Middle frontal gyrus (tissue), 1 donor: ENCODE measurements at regions not wholly inside any gene's neighbourhood (a gene's known extent, or its start where the extent isn't known, plus 50 kb on each side); places are given as distances from the start of the nearest gene placed in this dataset.

ENCODE experiments used
- DNase-seq: peaks from one replicate; pipeline ENCODE4 v3.0.0-alpha.2; 2015; ENCODE audit warnings: low spot score; ENCODE audit errors: extremely low spot score

DNA sequence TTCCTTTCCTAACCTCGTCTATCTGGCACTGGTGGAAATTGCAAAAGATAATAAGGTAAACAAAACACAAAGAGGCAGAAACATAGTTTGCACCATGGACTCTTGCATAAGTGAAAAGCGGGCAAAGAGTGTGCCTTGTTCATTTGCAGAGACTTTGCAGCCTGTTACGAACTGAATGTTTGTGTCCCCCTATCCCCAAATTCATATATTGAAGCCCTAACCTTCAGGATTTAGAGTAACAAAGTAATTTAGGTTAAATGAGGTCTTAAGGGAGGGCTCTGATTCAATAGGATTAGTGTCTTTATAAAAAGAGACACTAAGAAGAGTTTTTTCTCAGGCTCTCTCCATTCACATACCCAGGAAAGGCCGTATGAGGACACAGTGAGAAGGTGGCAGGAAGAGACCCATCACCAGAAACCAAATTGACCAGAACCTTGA, 52.1 kb upstream of the FAM169A start:
- no peak for DNase-seq

DNA sequence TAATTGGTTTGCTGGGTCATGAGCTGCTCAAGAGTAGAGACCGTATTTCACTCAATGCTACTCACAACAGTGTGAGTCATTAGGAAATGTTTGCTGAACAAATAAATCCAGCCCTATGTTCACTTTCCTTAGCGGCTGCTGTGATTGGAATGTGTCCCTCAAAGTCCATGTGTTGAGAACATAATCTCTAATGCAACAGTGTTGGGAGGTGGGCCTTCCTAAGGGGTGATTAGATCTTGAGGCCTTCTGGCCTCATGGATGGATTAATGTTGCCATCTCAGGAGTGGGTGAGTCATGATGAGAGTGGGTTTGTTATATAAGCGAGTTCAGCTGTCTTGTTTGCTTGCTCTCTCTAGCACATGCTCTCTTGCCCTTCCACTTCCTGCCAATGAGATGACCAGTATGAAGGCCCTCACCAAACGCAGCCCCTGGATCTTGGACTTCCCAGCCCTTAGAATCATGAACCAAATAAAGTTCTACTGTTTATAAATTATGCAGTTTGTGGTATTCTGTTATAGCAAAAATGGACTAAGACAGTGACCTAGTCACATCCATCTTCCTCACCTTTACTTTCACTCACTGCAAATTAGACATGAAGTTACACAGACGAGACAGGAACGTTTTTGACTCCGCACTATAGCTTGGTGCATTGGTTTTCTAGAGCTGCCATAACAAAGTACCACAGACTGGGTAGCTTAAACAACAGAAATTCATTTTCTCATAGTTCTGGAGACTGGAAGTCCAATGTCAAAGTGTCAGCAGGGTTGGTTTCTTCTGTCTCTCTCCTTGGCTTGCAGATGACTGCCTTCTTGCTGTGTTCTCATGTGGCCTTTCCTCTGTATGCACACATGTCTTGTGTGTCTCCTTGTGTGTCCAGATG, 50.9 kb upstream of the FAM169A start:
- DNase-seq = no peak
